GM21360 (cell line): ENCODE measurements at regions not wholly inside any gene's neighbourhood (a gene's known extent, or its start where the extent isn't known, plus 50 kb on each side); places are given as distances from the start of the nearest gene placed in this dataset.

Source experiments
- ATAC-seq: cut with Tn5 transposase; IDR thresholded peaks from one replicate; pipeline ENCODE4 v1.9.1; 2021; ENCODE audit warnings: mild to moderate bottlenecking, moderate library complexity; ENCODE audit not compliant: unreplicated experiment

DNA sequence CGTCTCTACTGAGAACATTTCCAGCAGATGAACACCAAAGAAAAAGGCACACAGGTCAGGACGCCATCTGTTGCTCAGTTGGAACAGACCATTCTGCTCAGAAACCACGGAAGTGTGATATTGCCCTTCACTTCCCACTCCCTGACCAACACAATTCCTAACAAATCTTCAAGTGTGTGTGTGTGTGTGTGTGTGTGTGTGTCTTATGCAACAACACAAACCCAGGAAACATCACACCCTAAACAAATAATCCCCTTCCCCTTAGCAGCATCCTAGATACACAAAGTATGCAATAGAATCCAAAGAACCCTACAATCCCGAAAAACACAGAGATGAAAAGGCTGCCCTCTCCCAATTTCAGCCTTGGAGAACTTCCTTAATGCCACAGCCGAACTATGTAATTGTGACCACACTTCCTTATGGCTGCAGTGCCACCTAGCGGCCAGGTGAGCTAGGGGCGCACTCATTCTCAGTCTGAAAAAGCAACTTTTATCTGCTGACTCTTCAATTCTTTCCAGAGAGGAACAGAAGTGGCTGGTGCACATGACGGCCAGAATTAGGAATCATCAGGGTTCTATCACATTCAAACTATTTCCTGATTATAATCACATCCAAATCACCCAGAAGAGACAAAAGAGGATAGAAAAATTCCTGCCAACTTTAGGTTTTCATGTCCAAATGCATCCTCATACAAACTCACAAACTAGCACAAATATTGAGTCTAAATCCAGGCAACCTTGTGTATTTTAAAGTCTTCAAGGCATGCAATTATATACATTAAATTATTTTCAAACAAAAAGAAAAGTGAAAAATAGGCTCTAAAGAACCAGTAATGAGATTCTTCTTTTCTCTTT is 164.9 kb downstream of the DHX15 start:
- ATAC-seq: peak; percentile 91

DNA sequence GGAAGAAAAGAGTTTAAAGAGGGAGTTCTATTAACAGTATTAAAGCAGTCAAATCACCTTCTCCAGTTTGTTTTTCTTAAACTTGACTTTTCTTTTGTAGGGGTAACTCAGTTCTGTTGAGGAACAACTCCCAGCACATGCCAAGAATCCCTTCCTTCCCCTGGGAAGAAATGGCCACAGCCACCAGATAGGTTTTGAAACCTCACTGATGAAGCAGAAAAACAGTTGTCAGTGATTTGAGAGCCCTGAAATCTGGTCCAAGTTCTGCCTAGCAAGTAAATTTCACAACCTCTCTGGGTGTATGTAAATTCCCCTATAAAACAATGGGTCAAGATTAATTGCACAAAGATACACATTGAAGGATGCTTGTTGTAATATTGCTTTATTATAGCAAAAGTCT is 167.1 kb downstream of the DHX15 start:
- no peak for ATAC-seq

DNA sequence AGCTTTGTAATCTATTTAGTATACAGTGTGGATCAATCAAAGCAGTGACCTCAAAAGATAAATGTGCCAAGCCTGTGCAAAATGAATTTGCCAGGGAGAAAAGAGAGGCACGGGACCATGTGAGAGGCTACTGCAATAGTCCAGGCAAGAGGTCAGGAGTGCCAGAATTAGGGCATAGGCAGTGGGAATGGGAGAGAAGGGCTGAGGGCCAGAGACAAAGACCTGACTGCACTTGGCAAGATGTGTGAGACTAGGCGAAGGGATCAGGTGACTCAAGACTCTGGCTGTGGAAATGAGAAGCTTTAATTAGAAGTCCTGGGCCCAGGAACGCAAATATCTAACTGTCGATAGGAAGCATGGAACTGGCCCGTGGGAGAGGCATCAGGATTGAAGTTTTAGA is 168.1 kb downstream of the DHX15 start:
- no peak for ATAC-seq

DNA sequence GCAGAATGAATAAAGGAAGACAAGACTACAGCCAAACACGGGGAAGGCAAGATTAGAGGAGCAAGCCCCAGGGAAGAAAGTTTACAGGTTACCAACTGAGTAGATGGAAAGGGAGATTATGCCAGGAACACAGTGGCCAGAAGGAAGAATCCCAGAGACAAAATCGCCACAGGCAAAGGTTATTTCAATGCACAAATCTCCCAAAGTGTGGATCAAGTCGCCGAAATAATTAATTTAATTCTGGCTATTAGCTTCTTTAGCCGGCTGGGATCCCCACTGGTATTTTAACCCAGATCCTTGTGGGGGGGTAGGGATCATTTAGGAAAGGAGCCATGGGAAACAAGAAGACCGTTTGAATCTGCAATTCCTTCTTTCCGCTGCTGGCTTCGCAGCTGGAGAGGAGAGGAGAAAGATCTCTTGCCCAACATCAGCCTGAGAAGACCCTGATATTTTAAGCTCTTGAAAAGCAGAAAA is 171.0 kb downstream of the DHX15 start:
- ATAC-seq: no peak

DNA sequence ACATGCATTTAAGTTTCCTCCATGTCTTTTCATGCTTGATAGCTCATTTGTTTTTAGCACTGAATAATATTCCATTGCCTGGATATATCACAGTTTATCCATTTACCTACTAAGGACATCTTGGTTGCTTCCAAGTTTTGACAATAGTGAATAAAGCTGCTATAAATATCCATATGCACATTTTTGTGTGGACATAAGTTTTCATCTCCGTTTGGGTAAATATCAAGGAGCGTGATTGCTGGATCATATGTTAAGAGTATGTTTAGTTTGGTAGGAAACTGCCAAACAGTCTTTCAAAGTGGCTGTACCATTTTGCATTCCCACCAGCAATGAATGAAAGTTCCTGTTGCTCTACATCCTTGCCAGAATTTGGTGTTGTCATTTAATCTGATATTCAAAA is 172.5 kb downstream of the DHX15 start:
- no peak for ATAC-seq

DNA sequence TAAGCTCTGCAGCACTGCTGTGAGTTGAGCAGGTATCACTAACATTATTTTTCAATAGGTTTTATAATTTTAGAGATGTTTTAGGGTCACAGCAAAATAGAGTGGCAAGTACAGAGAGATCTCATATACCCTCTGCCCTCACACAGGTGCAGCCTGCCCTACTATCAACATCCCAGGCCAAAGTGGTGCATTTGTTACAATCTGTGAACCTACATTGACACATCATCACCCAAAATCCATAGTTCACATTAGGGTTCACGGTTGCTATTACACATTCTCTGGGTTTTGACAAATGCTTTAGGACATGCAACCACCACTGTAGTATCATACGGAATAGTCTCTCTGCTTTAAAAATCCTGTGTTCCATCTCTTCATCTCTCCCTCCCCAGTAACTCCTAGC is 173.1 kb downstream of the DHX15 start:
- ATAC-seq: no peak

DNA sequence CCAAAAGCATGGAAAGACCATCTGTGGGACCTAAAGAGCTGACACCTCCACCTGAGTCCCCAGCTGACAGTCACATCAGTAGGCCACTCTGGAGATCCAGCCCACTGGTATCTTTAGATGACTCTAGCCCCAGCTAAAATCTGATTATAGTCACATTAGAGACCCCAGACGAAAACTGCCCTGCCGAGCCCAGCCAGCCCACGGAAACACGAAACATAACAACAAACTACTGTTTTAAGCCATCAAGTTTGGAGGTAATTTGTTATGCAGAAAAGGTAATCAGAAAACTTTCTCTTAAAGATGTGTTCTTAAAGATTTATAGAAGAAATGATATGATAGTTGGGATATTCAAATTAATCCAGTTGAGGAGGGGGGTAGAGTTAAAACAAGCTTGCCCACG is 175.7 kb downstream of the DHX15 start:
- no peak for ATAC-seq

DNA sequence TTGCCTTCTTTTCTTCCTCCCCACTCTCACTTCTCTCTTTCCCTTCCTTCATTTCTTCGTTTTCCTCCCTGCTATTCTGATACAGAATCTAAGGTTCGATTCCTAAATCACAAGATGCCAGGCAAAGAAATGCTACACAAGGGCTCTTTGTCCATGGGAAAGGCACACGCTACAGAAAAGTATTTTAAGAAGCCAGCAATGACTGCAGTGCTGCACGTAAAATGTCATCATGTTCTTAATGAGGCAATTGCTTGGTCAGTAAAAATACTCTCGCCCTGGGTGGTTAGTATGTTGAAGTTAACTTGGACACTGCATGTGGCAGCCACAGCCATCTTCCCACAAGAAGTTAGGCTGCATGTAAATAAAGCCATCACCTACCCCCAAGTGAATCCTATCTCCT is 178.4 kb downstream of the DHX15 start:
- no peak for ATAC-seq

DNA sequence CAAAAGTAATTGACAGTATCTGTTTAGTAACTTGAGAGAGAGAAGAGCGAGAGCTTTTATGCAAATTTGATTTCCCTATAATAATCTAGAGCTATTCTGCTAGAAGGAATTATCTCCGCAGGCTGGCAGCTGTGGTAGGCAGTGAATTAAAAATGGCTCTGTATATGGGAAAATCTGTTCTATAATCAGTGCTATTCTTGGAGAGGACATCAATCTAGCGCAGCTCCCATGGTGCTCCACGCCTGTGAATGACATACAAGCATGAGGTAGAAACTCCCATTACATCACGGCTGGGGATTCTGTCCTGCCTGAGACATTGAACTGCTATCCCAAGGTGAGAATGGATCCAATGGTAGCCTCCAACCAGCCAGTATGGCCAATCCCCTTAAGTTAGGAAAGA is 179.0 kb downstream of the DHX15 start:
- ATAC-seq: no peak

DNA sequence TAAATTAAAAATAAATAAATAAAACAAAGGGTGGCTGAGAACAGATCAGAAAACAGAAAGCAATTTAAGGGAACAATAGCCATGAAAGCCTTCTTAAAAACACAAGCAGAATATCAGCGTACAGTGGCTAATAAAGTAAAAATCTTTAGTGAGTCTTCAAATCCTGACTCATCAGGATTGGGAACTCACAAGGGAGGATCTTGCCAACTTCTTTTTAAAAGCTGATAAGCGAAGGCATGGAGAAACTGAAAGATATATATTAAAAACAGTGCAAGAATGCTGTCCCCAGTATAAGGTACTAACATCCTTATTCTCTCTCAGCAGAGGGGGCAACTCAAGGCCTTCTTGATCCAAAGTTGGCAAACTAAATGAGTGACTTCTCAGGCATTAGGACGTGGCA is 180.1 kb downstream of the DHX15 start:
- no peak for ATAC-seq

DNA sequence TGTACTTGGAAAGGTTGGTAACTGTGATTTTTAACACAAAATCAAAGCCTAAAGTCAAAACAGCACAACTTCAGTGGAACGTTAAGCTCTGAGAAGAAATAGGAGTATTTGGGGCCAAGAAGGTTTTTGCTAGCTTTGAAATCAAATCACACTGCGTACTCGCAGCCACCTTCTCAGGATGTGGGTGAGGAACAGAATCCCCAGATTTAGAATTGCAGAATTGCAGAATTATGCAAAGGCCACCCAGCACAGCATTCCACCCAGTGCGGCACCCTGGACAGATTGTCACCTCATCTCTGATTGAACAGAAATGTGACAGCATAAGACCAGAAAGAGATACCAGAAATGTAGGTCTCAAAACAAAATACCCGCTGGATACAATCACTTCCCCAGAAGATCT is 181.1 kb downstream of the DHX15 start:
- no peak for ATAC-seq

DNA sequence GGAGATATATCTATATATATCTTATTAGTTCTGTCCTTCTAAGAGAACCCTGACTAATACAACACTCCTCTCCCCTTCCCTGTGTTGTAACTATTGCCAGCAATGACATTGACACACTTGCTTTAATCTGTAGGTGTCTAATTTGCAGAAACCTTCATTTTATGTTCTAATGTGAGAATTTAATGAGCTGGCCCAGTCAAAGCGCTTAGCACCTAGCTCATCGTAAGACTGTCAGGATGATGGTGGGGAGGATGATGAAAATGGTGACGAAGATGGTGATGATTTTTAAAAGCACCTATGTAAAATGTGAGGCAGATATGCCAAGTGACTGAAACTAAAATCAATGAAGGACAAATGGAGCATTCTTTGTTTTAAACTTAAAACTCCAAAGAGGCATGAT is 183.8 kb downstream of the DHX15 start:
- ATAC-seq: no peak

DNA sequence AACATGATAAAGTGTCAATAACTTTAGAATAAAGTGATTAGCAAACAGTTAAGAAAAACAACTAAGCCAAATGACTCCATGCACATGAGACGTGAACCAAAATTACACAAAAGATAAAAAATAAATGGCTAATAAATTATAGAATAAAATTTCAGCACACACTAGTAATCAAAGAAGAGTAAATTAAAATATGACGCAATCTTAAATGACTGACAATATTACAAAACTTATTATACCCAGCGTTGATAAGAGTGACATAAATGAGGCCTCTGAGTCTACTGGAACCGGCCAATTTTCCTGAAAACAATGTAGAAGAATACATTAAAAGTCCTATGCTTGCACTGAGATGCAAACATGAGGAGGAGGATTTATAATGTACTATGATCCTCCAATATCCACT is 187.4 kb downstream of the DHX15 start:
- no peak for ATAC-seq

DNA sequence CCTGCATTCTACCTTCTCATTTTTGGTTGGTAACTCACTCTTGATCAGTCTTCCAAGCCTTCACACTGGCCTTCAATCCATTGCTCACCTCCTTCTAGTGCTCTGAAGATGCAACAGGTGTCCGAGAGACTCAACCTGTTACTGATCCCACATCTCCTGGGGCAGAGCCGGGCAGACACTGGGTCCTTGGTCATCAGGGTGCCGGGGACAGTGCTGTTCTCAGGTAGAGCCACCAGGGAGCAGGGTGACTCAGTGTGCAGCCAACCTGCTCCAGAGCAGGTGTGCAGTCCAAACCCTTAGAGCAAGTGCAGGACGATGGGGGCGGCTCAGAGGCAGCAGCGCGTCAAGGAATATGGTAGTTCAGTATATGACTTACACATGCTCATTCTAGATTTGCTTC is 188.4 kb downstream of the DHX15 start:
- no peak for ATAC-seq

DNA sequence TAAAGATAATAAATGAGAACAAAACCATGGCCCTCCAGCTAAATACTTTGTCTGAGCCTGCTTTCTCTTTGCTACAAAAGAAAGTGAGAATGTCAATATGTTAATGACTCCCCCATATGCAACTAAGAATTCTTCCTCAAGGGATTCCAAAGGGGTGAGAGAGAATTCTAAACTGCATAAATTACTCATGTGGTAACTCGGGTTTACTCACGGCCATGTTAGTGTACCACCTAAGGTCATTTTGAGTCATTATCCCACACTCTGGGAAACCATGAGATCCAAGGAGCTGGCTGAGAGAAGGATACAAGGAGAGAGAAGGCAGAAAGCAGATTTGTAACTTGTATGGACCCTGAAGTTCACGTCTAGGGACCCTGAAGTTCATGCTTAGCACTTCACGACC is 190.3 kb downstream of the DHX15 start:
- ATAC-seq: no peak

DNA sequence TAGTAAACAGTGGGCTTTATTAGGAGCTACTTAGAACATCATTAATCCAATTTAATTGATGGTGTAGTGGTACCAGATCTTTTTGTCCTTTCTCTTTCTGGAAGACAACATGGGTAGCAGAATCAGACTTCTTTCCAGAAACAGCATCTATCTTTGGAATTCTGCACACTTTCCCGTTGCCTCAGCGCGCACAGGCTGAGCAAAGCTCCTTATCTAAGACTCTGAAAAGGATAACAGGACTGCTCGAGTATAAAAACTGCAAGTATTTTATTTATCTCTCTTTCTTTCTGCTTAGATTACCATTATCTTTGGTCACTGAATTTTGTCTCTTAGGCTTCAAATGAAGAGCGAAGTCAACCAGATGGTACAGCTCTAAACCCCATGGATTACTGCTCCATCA is 191.7 kb downstream of the DHX15 start:
- no peak for ATAC-seq

DNA sequence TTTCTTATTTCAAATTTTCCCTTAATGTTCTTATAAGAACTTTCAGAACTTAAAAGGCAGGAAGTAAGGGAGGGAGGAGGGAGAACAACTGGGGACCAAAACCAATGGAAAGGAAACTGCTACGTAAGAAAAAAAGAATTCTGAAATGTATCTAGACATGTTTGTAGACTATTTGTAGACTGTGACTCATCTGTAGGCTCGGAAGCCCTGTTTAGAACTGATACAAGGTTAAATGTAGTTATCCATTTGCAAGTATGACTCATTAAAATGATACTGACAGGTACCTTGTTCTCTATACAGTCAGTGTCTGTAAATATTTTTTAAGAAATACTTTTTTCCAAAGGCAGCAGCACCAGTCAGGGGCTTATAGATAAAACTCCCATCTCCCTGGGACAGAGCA is 202.0 kb downstream of the DHX15 start:
- ATAC-seq: peak; percentile 74

DNA sequence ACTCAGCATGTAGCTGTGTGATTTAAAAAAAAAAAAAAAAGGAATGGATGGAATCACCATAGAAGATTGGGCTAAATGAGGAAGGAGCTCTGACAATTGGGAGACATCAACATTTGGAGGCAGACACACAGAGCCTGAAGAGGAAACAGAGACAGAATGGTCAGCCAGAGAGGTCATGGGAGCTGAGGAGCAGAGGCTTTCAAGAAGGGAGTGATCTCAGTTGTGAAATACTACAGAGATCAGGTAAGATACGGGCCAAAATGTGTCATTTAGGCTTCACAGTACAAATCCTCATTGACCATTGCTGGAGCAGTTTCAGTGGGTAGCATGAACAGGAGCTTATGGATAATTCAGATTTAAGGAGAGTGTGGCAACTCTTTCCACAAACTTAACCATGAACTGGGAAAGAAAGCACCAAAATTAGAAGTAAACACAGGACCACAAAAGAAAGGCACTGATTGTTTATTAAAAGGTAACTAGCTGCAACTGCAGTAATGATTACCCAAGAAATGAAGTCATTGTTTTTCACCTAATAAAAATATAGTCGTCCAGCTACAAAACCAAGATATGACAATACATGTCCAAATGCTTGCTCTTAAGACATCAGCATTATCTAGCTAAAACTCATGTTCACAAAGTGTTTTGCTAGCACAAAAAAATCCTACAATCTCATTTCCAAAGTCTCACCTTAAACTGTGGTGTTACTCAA is 203.2 kb downstream of the DHX15 start:
- ATAC-seq: no peak

DNA sequence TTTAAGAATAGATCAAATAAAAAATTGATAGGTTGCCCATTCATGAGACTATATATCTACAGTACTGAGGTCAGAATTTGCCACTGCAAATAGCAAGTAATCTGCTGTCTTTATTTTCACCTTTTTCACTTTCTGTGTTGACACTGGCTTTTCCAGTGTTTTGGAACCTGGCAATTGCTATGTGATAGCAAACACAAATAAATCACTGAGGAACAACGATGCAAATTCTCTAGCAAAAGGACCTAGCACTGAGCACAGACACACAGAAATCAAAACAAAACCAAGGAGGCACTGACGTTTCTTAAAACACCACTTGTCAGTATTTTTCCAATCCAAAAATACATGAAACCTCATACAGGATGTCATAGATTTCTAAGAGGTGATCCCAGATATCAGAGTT is 210.7 kb downstream of the DHX15 start:
- ATAC-seq: no peak

DNA sequence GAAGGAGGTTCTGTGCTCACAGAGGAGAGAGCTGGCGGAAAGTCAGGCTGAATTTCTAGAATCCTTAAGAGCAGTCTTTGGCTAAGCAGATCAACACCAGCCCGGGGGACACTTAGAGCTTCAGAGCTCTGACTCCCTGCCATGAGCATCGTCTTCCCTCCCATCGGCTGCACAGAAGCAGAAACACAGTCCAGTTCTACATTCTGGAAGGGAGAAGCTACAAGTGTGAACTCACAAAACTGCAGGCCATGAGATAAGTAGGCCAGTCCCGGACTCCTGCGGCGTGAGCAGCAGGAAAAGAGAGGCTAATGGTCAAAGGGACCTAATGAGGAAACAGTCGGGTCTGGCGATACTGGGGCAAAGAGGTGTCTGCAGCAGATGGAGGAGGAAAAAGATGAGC is 211.5 kb downstream of the DHX15 start:
- no peak for ATAC-seq

DNA sequence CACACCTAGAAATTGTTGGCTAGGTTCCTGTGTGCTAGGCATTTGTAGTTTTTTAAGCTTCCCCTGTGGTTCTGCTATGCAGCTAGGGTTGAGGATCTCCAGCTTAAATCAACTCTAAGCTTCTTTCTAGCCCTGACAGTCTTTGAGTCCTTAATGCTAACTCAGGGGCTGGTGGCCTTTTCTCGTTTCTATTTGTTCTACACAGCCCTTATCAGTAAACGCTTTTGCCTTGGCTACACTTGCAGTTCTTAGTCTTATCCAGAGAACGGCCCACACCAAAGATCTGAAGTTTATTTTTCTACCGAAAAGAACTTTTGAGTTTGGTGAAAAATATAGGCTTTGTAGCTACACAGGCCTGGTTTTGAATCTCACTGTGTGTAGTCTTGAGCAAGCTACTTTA is 212.0 kb downstream of the DHX15 start:
- no peak for ATAC-seq

DNA sequence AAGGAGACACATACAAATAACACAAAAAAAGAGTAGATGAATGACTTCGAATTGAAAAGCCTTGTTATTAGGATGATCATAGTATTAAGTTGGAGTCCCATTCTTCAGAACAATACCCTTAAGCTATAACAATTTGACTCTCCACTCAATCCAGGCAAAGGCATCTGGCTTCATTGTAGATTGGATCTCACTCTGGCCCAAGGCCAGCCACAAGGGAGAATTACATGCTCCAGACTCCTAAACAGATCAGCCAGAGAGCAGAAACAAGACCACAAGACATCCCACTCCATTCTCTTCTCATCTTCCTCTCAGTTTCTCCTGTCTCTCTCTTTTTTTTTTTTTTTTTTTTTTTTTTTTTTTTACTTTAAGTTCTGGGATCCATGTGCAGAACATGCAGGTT is 213.9 kb downstream of the DHX15 start:
- ATAC-seq: no peak
